HEK293T (cell line): ENCODE measurements at regions not wholly inside any gene's neighbourhood (a gene's known extent, or its start where the extent isn't known, plus 50 kb on each side); places are given as distances from the start of the nearest gene placed in this dataset.

Experiments used
- CTCF ChIA-PET: fragments of 350-600 bp; formaldehyde crosslinking; extraction: SDS; loops from one replicate; lab custom pipeline; 2021; ENCODE audit warnings: antibody characterized with exemption, inconsistent platforms; lab: Yijun Ruan, JAX
- POLR2A ChIA-PET: fragments of 350-600 bp; formaldehyde crosslinking; extraction: SDS; loops from one replicate; lab custom pipeline; 2020; ENCODE audit warnings: antibody characterized with exemption, inconsistent platforms; lab: Yijun Ruan, JAX
- DNase-seq: peaks from one replicate; pipeline ENCODE4 v3.0.0; 2012; ENCODE audit warnings: mixed read lengths; ENCODE audit errors: extremely low spot score
- ARNT ChIP-seq: fragments of 450-650 bp; IDR thresholded peaks from 2 replicates; pipeline ENCODE4 v1.6.1; 2017; ENCODE audit warnings: mild to moderate bottlenecking
- BHLHE40 ChIP-seq: fragments of 450-650 bp; IDR thresholded peaks from 2 replicates; pipeline ENCODE4 v1.6.1; 2016; ENCODE audit warnings: mild to moderate bottlenecking, moderate library complexity, borderline replicate concordance
- CTBP1 ChIP-seq: fragments of 450-650 bp; IDR thresholded peaks from 2 replicates; pipeline ENCODE4 v1.6.1; 2016; ENCODE audit warnings: borderline replicate concordance
- ELF4 ChIP-seq: fragments of 450-650 bp; IDR thresholded peaks from 2 replicates; pipeline ENCODE4 v1.6.1; 2017; ENCODE audit warnings: antibody characterized with exemption
- FOXA1 ChIP-seq: fragments of 450-650 bp; IDR thresholded peaks from 2 replicates; pipeline ENCODE4 v1.6.1; 2016; ENCODE audit warnings: mild to moderate bottlenecking
- FOXK2 ChIP-seq: fragments of 450-650 bp; IDR thresholded peaks from 2 replicates; pipeline ENCODE4 v1.6.1; 2016; ENCODE audit warnings: mild to moderate bottlenecking
- FOXM1 ChIP-seq: fragments of 450-650 bp; IDR thresholded peaks from 2 replicates; pipeline ENCODE4 v1.6.1; 2017; ENCODE audit warnings: mild to moderate bottlenecking, borderline replicate concordance
- HDGF ChIP-seq: fragments of 450-650 bp; IDR thresholded peaks from 2 replicates; pipeline ENCODE4 v1.6.1; 2017; ENCODE audit warnings: antibody characterized with exemption, borderline replicate concordance
- L3MBTL2 ChIP-seq: fragments of 450-650 bp; conservative IDR thresholded peaks from 2 replicates; pipeline ENCODE4 v1.6.1; 2016; ENCODE audit warnings: mild to moderate bottlenecking
- LEF1 ChIP-seq: fragments of 450-650 bp; IDR thresholded peaks from 2 replicates; pipeline ENCODE4 v1.6.1; 2017; ENCODE audit warnings: mild to moderate bottlenecking, borderline replicate concordance
- NFRKB ChIP-seq: fragments of 450-650 bp; IDR thresholded peaks from 2 replicates; pipeline ENCODE4 v1.6.1; 2016; ENCODE audit warnings: mild to moderate bottlenecking, moderate library complexity
- PKNOX1 ChIP-seq: fragments of 450-650 bp; IDR thresholded peaks from 2 replicates; pipeline ENCODE4 v1.6.1; 2016
- SP1 ChIP-seq: fragments of 450-650 bp; IDR thresholded peaks from 2 replicates; pipeline ENCODE4 v1.6.1; 2017
- SUZ12 ChIP-seq: fragments of 450-650 bp; IDR thresholded peaks from 2 replicates; pipeline ENCODE4 v1.6.1; 2016; ENCODE audit warnings: mild to moderate bottlenecking
- TARDBP ChIP-seq: fragments of 450-650 bp; IDR thresholded peaks from 2 replicates; pipeline ENCODE4 v1.6.1; 2016
- ZNF384 ChIP-seq: fragments of 450-650 bp; IDR thresholded peaks from 2 replicates; pipeline ENCODE4 v1.6.1; 2016

- DNase-seq, result no peak
- ChIA-PET CTCF (no interaction called here), POLR2A (no interaction called here)
- TF ChIP-seq FOXM1 (no peak), PKNOX1 (no peak), NFRKB (no peak), FOXK2 (no peak), L3MBTL2 (no peak), ARNT (no peak), HDGF (no peak), ELF4 (no peak), SP1 (no peak), TARDBP (no peak), FOXA1 (no peak), SUZ12 (no peak), ZNF384 (no peak), LEF1 (no peak), BHLHE40 (no peak), CTBP1 (no peak)
Observed at GRCh38 chr10:129222436-129222835, 244.6 kb upstream of the MGMT start.

- DNase-seq, result no peak
- ChIA-PET CTCF (no interaction called here), POLR2A (no interaction called here)
- TF ChIP-seq NFRKB, result no peak
- TF ChIP-seq TARDBP, result no peak
- no peak for TF ChIP-seq SUZ12
- TF ChIP-seq CTBP1, result no peak
Observed at GRCh38 chr10:129223363-129223762, 243.7 kb upstream of the MGMT start.

DNA sequence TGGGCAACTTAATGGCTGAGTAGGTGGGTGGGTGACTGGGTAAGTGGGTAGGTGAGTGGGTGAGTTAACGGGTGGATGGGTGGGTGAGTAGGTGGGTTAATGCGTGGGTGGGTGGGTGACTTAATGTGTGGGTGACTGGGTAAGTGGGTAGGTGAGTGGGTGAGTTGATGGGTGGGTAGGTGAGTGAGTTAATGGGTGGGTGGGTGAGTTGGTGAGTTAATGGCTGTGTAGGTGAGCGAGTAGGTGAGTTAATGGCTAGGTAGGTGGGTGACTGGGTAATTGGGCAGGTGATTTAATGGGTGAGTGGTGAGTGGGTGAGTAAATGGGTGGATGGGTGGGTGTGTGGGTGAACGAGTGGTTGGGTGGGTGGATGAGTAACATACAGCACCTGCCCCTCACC, 243.0 kb upstream of the MGMT start:
- no peak for DNase-seq
- ChIA-PET POLR2A (no interaction called here), CTCF (no interaction called here)
- TF ChIP-seq FOXM1 (no peak), L3MBTL2 (no peak), BHLHE40 (no peak), FOXA1 (no peak), TARDBP (no peak), NFRKB (no peak), SP1 (no peak)

GRCh38 chr10:129231821-129232220, 235.2 kb upstream of the MGMT start:
- CTCF ChIA-PET, result no interaction called here
- DNase-seq, result no peak
- POLR2A ChIA-PET, result no interaction called here
- TF ChIP-seq PKNOX1, result no peak
- TF ChIP-seq FOXM1, result no peak
- TF ChIP-seq ELF4, result no peak
- TF ChIP-seq BHLHE40, result no peak
- TF ChIP-seq CTBP1, result no peak
- no peak for TF ChIP-seq SP1
- TF ChIP-seq FOXA1, result no peak
- no peak for TF ChIP-seq L3MBTL2
- no peak for TF ChIP-seq LEF1
- no peak for TF ChIP-seq SUZ12
- no peak for TF ChIP-seq HDGF
- no peak for TF ChIP-seq FOXK2
- no peak for TF ChIP-seq NFRKB
- no peak for TF ChIP-seq TARDBP
- no peak for TF ChIP-seq ARNT
- TF ChIP-seq ZNF384, result no peak

DNA sequence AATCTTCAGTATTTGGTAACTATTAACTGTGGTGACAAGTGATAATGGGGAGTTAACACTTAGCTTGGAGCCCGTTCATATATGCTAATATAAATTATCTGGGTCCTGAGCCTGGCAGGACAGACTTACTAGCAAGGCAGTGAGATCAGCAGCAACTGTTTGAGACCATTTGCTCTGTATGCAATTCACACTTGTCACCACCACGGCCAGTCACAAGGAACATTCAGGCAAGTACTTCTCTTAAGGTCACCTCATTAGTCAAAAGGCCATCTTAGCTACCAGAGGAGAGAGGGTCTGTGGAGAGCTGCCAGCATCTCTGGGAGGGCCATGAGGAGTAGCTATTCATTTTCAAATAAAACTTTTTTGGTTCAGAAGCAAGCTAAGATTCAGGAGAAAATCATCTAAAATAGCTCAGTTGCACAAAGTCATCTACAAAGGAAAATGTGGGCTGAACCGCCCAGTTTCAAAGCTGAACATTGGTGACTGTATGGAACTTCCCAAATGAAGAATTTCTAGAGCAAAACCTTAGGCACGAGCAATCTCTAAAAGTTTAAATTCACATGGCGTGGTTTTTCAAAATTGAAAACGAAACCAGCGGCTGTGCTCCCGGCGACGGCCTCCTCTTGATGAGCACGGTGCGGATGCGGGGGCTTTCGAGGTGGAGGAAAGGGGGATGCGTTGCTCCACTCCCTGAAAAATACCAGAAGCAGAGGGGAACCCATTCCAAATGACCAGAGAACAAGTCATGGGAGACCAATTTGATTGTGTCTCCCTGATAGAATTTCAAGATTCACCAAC, 233.5 kb upstream of the MGMT start:
- DNase-seq, result no peak
- ChIA-PET CTCF (no interaction called here), POLR2A (no interaction called here)
- no peak for TF ChIP-seq NFRKB
- TF ChIP-seq SP1, result no peak
- no peak for TF ChIP-seq L3MBTL2
- no peak for TF ChIP-seq ELF4
- no peak for TF ChIP-seq FOXK2
- TF ChIP-seq LEF1, result no peak
- no peak for TF ChIP-seq ARNT

DNA sequence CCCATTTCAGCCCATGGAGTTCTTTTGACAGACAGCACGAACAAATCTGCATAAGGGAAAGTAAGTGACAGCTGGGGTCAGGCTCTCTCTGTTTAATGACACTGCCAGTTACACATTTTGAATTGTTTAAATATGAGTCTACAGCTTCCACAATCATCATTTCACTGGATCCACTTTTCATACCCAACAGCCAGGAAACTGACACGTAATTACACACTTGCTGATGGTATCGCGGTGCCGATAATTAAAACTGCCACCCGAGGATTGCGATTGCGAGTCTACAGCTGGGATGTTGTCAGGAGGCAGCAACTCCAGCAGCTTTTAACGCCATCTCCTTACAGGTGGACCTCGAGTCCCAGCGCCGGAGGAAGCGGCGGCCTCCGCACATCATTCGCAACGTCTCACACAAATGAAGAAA, 230.8 kb upstream of the MGMT start:
- ChIA-PET CTCF (no interaction called here), POLR2A (no interaction called here)
- TF ChIP-seq L3MBTL2 (no peak), SP1 (no peak), PKNOX1 (no peak), ZNF384 (no peak), NFRKB (no peak), ELF4 (no peak), FOXM1 (no peak)
- DNase-seq, result no peak
